Left kidney (tissue), 1 donor: ENCODE measurements at regions not wholly inside any gene's neighbourhood (a gene's known extent, or its start where the extent isn't known, plus 50 kb on each side); places are given as distances from the start of the nearest gene placed in this dataset.
"Not testable (repeated sequence)": the region's sequence is repeated elsewhere in the genome, so short reads cannot be mapped to it uniquely, and the experiment has no call there.

Experiments
- DNase-seq: peaks from one replicate; pipeline ENCODE4 v3.0.0-alpha.2; 2013

DNA sequence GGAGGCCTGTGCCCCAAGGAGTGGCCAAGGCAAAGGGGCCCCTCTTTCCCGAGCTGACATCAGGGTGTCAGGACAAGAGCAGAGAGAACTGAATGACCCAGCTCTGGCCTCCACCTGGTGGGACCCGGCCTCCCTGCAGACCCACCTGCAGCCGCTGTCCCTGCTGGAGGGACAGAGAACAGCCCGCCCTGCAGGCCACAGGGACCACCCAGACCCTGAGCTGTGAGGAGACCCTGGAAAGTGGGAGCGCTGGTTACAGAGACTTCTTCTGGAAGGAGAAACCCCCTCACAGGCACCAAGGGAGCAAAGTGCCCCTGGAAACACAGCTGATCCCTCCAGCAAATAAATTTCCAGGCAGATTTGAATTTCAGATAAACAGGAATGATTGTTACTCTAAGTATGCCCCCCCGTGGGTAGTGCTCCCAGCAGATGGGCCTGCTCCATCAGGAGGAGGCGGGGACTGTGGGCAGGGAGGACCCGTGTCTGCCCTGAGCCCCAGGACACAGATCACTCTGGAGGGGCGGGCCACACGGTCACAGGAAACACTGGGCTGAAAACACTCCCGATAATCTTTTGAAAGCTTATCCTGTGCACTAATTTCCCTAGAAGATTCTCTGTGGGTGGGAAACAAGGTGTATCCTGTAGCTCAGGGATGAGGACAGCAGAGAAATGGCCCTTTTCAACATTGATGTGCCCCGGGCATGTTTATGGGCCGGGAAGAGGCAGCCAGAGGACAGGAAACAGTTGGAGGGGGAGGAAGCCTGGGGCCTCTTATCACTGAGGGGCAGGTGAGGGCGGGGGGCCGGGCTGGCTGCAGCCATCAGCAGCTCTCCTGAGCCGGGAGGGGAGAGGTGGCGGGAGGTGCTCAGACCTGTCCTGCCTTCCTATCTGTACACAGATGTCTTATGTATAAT lies 276.0 kb downstream of the ADGRD1 start:
- DNase-seq = peak; percentile 40

DNA sequence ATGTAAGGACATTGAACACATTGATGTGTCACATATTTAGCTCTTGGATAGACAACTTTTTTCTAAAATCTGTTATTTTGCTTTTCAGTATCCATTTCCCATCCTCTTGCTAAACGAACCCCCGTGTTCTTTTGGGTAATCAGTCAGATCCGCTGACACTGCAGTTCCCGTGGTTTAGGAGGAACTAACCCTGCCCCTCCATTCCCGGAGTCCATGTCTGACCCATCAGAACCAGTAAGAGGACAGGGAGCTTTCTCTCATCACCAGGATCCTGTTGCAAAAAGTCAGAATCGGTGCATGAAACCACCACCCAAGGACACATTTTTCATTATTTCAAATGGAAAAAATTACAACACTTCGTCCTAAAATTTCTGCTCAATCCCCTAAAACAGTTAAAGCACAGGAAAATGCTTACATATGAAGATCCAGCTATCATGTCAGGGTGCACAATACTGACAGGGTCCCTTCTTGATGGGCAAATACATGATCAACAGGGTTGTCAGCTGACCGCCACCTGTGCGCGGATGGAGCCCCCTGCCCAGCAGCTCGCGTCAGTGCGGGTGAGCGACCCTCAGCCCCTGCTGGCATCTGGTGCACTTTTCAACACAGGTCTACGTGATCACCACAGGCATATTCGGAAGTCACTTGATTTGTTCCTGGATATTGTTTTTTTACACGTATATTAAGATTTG lies 276.8 kb downstream of the ADGRD1 start:
- DNase-seq = no peak

DNA sequence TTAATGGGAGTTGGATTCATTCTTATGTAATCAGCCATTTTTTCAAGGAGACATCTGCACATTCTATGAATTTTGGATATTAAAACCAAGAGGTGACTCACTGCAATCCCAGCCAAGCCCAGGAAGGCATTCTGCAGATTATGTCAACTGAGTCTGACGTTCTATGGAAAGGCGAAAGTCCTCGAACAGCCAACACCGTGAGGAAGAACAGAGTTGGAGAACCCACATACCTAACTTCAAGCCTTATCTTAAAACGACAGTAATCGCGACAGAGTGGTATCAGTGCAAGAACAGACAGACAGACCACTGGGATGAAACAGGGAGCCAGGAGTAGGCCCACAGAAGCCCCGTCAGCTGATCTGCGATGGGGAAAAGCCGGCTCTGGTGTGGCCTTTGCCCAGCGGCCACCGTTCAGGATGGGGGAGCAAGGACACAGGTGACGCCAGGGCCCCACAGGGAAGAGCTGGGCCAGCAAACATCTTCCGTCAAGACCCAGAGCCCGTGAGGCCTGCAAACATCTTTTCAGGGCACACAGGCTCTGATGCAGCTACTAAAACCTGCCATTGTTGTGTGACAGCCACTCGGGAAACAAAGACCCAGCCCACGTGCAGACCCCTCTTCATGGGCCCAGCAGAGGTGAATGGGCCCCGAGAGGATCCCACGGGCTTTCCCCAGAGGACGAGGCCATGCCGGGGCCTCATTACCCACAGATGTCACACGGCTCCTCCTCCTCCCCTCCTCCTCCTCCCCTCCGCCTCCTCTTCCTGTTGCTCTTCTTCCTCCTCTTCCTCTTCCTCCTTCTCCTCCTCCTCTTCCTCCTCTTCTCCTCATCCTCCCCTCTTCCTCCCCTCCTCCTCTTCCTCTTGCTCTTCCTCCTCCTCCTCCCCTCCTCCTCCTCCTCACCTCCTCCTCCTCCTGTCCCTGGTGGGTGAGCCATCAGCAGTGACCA lies 277.6 kb downstream of the ADGRD1 start:
- no peak for DNase-seq

DNA sequence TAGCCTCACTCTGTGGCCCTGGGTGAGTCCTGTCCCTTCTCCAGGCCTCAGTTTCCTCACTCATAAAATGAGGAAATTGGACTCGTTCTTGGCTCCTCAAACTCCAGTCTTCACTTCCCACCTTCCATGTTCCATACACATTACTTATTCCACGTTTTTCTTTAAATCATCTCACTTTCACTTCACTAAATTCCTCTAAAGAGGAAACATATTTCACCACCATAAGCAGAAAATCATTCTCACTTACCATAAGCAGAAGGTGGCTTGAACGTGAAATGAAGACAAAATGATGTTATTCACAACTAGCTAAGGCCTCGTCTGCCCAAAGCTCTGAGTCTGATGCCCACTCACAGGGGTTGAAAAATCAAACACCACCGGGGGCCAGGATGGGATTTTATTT lies 278.3 kb downstream of the ADGRD1 start:
- no peak for DNase-seq

DNA sequence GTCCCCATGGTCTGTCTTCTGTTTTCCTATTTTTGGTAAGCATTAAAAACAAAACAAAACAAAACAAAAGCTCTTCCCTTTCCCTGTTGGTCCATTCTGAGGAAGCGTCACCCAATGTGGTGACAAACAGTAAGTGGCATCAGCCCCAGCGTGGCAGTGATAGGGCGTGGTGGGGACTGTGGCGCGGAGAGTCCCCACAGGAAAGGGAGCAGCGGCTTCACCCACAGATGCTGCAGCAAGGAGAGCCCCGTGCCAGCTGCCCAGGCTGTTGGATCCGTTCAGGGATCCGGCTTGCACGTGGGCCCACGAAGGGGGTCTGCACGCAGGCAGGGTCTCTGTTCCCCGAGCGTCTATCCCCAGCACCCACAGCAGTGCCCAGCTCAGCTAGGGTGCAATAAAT lies 279.2 kb downstream of the ADGRD1 start:
- not testable (repeated sequence) for DNase-seq

DNA sequence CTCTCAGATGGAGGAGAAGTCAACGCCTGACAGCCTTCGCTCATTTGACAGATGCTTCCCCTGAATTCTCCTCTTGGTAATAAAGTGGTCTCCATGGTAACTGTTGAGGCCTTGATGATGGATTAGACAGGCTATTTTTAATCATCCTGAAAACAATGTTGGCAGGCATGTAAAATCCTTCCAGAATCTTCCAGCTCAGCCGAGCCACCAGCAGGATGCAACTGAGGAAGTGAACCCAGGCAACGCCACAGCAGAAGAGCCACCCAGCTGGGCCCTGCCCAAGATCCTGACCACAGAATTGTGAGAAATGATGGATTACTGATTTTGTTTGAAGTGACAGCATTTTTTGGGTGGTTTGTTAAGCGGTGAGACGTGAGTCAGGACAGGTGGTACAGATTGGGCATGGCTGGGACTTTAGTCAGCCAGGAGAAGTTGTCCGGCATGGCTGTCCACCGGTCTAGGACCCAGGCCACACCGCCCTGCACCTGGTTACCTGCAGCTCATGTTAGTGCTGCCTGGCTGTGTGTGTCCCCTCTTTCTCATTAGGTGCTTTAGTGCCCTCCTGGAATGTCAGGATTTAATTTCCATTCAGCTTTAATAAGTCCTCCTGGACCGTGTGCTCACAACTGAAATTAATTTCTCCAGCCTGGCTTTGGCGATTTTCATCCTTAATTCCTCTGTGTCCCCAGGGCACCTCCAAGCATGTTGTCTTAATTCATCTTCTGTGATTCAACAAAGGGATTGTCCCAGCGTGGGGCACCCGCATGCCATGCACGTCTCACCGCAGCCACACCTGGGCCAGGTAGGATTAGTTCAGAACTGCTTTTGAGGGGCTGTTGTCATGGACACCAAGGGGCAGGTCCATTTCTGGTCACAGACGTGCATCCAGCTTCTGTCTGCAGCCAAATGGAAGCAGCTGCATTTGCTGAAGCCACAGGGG lies 280.4 kb downstream of the ADGRD1 start:
- not testable (repeated sequence) for DNase-seq

DNA sequence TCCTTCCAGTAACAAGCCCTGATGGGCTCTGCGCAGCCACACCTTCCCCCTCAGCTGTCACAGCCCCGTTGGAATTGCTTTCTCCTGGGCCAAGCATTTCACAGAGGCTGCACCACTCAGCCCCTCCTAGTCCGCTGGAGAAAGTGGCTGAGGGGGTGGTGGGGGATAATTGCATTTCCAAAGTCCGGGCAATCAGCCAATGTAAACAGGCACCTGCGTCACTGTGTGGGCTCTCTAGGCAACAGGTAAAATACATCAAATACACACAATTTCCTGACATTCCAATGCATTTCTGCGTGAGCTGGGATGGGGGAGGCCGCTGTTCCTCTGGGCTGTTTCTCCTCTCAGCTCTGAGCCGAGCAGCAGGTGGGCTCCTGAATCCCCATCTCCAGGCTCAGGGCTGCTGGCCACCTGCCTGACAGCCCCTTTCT lies 281.1 kb downstream of the ADGRD1 start:
- DNase-seq = not testable (repeated sequence)

DNA sequence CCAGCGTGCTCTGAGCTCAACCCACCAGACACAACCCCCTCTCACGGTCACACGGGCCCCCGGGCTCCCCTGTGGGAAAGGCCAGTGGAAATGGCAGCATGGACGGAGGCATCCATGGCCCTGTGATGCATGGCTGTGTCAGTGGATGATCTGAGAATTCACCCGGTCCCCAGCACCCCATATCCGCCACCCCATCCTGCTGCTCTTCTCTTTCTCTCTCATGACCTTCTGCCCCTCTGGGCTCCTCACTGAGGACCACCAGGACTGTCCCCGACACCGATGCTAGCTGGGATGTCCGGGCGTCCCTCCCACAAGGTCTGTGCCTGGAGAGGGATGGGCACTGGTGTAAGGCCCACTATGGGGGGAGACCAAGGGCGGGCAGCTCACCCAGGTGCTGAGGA lies 282.2 kb downstream of the ADGRD1 start:
- DNase-seq = no peak

DNA sequence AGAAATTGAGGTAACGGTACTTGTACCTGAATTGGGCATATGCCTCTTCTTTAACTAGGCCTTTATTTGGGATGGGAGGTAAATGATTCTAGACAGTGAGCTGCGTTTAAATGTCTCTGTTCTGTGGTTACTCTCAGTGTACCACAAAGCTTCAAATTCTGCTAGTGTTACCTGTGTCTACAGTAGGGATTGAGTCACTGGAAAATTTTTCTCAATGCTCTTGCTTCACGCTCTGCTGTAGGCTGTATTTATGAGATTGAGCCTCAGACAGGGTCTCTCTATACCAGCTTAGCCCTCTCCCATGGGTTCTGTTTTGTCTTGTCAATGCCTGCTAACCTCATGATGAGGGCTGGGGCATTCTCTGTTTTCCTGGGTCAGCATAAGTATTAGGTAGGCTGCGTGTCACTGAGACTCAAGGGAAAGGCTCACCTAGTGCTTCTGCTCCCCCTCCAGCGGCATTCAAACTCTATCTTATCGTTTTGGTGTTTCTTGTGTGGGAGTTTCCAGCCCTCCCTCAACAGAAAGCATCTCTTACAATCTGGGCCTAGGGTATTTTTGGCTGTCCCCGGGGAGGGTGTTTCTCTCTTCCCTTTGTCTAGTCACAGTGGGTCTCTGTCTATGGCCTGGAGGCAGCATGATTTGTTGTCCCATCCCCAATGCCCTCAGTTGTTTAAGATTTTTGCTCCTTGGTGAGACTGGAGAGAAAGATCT lies 285.8 kb downstream of the ADGRD1 start:
- DNase-seq = no peak

DNA sequence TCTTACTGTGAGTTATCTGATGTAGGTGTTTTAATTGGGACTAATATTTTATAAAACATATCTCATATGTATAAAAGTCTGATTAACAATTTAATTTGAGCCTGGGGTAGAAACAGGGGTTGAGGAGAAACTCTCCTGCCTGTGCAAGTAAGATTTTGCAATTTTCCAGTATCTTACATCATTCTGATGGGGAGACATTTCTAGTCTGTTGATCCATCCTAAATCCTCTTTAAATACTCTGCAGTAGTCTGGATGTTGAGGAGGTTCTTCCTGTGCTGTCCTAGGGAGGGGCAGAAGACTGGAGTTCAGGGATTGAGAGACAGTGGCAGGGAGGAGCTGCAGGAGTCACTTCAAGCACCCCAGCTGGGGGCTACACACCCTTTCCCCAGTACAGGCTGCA lies 287.8 kb downstream of the ADGRD1 start:
- DNase-seq = no peak

DNA sequence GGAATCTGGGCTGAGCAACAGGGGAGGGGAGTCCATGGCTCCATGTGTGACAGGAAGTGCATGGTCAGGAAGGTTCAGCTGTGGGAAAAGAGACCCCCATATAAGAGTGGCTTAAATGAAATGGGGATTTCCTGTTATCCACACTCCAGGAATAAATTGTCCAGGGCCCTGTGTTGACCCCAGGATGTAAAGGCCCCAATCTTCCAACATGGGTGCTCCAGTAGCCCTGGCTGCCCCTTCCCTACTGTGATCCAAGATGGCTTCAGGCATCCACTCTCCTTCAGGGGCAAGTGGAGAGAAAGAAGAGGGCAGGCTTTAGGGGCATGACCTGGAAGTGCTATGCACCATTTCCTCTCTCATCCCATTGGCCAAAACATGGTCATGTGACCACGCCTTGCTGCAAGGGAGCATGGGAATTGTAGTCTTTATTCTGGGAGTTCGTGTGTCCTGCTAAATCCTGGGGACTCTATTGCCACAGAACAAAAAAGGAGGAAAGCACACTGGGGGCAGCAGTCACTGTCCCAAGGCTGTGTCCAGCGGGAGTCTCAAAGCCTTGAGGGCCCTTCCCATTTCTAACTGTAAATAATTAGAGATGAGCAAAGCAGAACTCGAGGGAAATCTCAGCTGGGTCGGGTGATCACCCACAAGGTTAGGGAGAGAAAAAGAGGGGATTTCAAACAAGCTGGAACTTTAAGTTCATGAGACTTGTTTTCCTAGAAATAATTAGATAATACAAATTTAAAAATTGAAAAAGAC lies 289.2 kb downstream of the ADGRD1 start:
- no peak for DNase-seq

DNA sequence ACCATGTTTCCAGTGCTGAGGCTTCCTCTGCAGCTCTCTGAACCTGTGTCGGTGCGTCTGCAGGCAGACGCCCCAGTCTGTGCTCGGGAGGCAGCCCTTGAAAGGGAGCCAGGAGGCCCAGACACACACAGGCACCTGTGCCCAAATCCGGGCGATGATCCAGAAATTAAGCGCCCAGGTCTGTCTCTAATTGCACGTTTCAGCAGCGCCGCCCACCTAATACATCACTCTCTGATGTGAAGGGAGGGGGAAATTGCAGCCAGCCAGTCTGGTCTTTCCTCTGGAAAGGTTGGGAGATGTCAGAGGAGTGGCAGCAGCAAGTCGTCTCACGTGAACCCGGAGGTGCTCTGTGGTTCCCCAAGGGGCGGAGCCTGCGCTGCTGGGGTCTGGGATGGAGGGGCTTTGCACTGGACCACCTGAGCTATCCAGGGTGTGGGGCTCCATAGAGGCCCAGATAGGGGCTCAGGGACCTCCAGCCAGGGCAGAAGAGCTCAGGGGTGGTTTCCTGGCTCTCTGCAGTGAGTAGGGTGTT lies 290.5 kb downstream of the ADGRD1 start:
- DNase-seq = not testable (repeated sequence)

DNA sequence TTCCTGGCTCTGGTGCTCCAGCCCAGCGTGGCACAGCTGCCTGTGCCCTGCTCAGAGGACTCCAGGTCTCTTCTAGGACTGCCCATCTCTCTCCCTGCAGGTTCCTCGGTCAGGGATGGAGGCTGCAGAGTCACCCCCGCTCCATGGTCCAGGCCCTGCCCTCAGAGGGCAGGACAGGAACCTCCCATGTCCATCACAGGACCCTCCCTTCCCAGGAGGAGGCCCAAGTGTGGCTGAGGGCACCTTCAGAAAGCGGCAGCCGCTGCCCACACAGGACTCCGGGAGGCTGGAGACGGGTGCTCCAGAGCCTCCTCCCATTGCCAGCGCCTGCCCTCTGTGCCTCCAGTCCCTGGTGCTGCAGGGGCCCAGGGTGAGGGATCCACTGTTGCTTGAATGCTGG lies 291.5 kb downstream of the ADGRD1 start:
- DNase-seq = not testable (repeated sequence)

DNA sequence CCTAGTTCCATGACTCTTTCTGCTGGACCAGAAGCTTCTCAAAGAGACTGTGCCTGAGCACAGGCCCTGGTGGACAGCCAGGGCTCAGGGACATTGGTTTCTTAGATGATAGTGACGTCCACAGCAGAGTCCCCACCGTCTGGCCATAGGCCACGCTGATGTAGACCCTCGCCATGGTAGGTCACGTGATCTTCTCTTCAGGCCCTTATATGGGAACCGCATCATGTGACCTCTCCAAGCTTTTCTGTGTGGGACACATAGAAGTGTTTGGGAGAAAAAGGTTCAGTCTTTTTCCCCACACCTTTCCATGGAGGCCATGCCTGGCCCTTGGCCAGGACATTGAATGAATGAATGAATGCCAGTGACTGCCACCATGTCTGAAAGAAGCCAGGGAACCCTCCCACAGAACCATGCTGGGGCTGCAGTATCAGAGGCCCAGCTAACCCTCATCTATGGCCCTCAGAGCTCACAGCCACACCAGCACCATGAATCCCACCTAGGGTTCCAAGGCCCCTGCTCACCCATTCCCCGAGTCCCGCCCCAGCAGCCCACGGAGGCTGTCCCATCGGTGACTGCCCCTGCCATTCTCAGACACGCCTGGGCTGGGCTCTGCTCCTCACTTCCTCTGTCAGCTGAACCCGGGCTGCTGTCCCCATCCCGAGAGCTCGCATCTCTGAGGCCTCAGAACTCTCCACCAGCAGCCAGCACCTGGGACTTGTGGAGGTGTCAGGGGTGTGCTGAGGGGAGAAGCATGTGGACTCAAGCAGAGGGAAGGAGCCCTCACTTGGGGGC lies 292.1 kb downstream of the ADGRD1 start:
- DNase-seq = no peak

DNA sequence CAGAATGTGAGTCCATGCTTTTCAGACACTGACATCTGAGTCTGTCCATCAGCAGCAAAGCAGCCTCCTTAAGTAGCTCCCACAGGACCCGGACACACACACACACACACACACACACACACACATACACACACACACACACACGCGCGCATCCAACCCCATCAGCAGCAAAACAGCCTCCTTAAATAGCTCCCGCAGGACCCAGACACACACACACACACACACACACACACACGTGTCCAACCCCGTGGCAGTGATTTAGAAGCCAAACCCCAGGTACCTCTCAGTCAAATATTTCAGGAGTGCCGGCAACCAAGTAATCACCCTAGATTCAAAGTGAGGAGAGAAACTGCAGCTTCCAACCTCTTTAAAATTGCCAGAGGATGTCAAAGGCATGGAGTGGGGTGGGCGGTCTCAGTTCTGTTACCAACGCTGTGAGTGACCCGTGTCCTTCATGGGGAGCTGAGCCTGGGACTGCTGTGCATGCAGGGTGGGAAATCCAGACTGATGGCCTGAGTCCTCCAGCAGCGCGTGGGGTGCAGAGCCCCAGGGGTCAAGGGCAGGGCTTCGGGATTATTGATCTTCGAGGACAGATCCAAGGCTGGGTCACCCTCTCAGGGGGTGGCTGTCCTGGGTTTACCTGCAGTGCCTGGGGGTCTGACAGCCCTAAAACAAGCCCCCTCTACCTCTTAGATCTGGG lies 293.5 kb downstream of the ADGRD1 start:
- not testable (repeated sequence) for DNase-seq

DNA sequence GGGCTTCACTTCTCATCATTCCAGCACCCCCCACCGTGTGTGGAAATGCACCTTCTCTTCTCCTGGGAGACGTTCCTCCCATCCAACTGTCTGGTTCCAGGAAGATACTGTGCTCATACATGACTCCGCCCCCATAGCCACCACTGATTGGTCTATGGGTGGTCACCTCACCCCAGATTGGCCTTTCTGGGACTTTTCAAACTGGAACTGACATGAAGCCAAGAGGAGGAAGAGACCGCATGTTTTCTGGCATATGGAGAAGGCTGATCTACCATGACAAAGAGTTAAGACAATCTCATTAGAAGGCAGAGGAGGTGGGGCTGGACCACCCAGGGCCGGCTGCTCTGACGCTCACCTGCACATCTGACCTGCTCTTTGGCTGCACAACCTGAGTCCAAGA lies 294.2 kb downstream of the ADGRD1 start:
- DNase-seq = not testable (repeated sequence)

DNA sequence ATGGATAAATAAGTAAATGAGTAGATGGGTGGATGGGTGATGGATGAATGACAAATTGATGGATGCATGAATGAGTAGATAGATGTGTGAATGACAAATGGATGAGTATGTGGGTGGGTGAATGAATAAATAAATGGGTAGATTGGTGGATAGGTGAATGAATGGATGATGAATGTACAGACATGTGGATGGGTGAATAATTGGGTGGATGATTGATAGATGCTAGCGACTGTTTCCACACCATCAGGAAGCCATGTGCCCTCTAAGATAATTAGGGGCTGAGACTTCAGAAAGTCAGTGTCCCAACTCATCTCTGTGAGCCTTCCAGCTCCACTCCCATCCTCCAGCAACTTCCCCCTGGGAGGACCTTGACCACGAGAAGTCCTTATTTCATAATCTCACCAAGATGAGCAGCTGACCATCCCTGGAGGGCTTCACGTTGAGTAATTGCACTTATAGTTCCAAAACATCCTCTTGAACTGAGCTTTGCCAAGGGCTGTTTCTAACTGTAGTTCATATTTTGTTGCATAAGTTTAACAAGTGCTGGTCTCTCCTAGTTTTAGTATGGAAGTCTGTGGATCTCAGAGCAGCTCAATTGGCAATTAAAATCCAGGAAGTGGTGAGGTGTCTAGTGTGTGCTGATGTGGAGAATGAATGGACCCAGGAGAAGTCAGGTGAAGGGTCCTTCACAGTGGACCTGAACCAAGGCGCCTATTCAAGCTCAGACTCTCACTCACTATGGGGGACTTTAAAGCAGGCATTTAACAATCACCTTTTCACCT lies 295.7 kb downstream of the ADGRD1 start:
- no peak for DNase-seq
